ENCODE measurements at regions not wholly inside any gene's neighbourhood (a gene's known extent, or its start where the extent isn't known, plus 50 kb on each side); places are given as distances from the start of the nearest gene placed in this dataset.

GRCh38 chr11:95545116-95545875, 244.3 kb downstream of the FAM76B start:
- no peak for DNase-seq

- no peak for DNase-seq
Observed at GRCh38 chr11:95544095-95544856, 245.3 kb downstream of the FAM76B start.

- no peak for DNase-seq
Observed at GRCh38 chr11:95542868-95543551, 246.6 kb downstream of the FAM76B start.

GRCh38 chr11:95541715-95542114, 247.9 kb downstream of the FAM76B start:
- DNase-seq = no peak

- DNase-seq = no peak
Observed at GRCh38 chr11:95536047-95536690, 253.4 kb downstream of the FAM76B start.

GRCh38 chr11:95534809-95535208, 254.8 kb downstream of the FAM76B start:
- DNase-seq = no peak

GRCh38 chr11:95534226-95534625, 255.4 kb downstream of the FAM76B start:
- DNase-seq = no peak

GRCh38 chr11:95531116-95531515, 258.5 kb downstream of the FAM76B start:
- DNase-seq = peak; percentile 67

GRCh38 chr11:95524314-95525036, 265.1 kb downstream of the FAM76B start:
- DNase-seq = no peak

- no peak for DNase-seq
Observed at GRCh38 chr11:95522874-95523273, 266.7 kb downstream of the FAM76B start.

- DNase-seq = no peak
Observed at GRCh38 chr11:95521862-95522261, 267.7 kb downstream of the FAM76B start.

GRCh38 chr11:95521133-95521542, 268.4 kb downstream of the FAM76B start:
- DNase-seq = no peak

GRCh38 chr11:95520369-95521132, 269.0 kb downstream of the FAM76B start:
- DNase-seq = no peak

GRCh38 chr11:95519912-95520311, 269.7 kb downstream of the FAM76B start:
- DNase-seq = no peak

- no peak for DNase-seq
Observed at GRCh38 chr11:95517453-95517852, 272.1 kb downstream of the FAM76B start.

GRCh38 chr11:95516786-95517185, 272.8 kb downstream of the FAM76B start:
- DNase-seq = no peak

GRCh38 chr11:95516175-95516574, 273.4 kb downstream of the FAM76B start:
- DNase-seq = no peak

- no peak for DNase-seq
Observed at GRCh38 chr11:95515371-95515770, 274.2 kb downstream of the FAM76B start.

GRCh38 chr11:95514416-95515110, 275.0 kb downstream of the FAM76B start:
- DNase-seq = no peak

GRCh38 chr11:95512682-95513081, 276.9 kb downstream of the FAM76B start:
- DNase-seq = no peak

- DNase-seq = no peak
Observed at GRCh38 chr11:95512177-95512576, 277.4 kb downstream of the FAM76B start.
